Natural killer cell treated with Interleukin-12 subunit alpha and Interleukin-12 subunit beta and Interleukin-15 and Interleukin-18, amount 100 ng/mL, for 72 hours (primary cell): ENCODE measurements at regions not wholly inside any gene's neighbourhood (a gene's known extent, or its start where the extent isn't known, plus 50 kb on each side); places are given as distances from the start of the nearest gene placed in this dataset.

ENCODE experiments used
- ATAC-seq, 2 donors: fragments of 150-1000 bp; cut with Tn5 transposase in 1 of 2; sonication (Bioruptor Pico), chemical (Tn5 transposase) in 1 of 2; 2 replicates each; pipeline ENCODE4 v1.10.0; 2021
- DNase-seq: peaks from one replicate; pipeline ENCODE4 v3.0.0; 2022; ENCODE audit warnings: low spot score
- H3K27ac Mint-ChIP-seq, 2 donors: 1 replicate in 1 of 2; 2 replicates in 1 of 2; pipeline ENCODE4 v1.8.0; 2022; ENCODE audit warnings: mixed read lengths in 2 of 2, mild to moderate bottlenecking in 1 of 2, moderate library complexity in 1 of 2
- H3K27me3 Mint-ChIP-seq, 2 donors: 1 replicate in 1 of 2; 2 replicates in 1 of 2; pipeline ENCODE4 v1.8.0; 2022; ENCODE audit warnings: mixed read lengths in 2 of 2
- H3K36me3 Mint-ChIP-seq: one replicate; pipeline ENCODE4 v1.8.0; 2022; ENCODE audit warnings: mixed read lengths
- H3K4me1 Mint-ChIP-seq, 2 donors: 1 replicate in 1 of 2; 2 replicates in 1 of 2; pipeline ENCODE4 v1.8.0; 2022; ENCODE audit warnings: low read depth in 2 of 2, mixed read lengths in 2 of 2, mild to moderate bottlenecking in 1 of 2
- H3K4me3 Mint-ChIP-seq: one replicate; pipeline ENCODE4 v1.8.0; 2022; ENCODE audit warnings: mixed read lengths
- H3K9me3 Mint-ChIP-seq: 2 replicates; pipeline ENCODE4 v1.8.0; 2022; ENCODE audit warnings: mixed read lengths

- no peaks in the 10 kb centered on the region for H3K36me3 Mint-ChIP-seq
- no peak overlapping the region for H3K4me3 Mint-ChIP-seq
- H3K4me1 Mint-ChIP-seq, result no peaks in the 10 kb centered on the region
- DNase-seq, result no peak
- no peak overlapping the region for H3K27ac Mint-ChIP-seq
- ATAC-seq, result no peak
- no peaks in the 10 kb centered on the region for H3K27me3 Mint-ChIP-seq
- H3K9me3 Mint-ChIP-seq, result peaks cover 7% of the 10 kb centered on the region
These were observed 774.8 kb downstream of the BRINP1 start for GRCh38 chr9:118594428-118594827.

- no peak for DNase-seq
- Mint-ChIP-seq H3K4me3 (no peak overlapping the region), H3K27ac (no peak overlapping the region), H3K9me3 (peaks cover 7% of the 10 kb centered on the region), H3K36me3 (no peaks in the 10 kb centered on the region), H3K4me1 (no peaks in the 10 kb centered on the region), H3K27me3 (no peaks in the 10 kb centered on the region)
- no peak for ATAC-seq
These were observed 773.4 kb downstream of the BRINP1 start for GRCh38 chr9:118595719-118596305.

GRCh38 chr9:118596374-118597015 is 772.7 kb downstream of the BRINP1 start:
- no peak for ATAC-seq
- Mint-ChIP-seq H3K36me3 (no peaks in the 10 kb centered on the region), H3K9me3 (peaks cover 7% of the 10 kb centered on the region), H3K27ac (no peak overlapping the region), H3K27me3 (no peaks in the 10 kb centered on the region), H3K4me1 (no peaks in the 10 kb centered on the region), H3K4me3 (no peak overlapping the region)
- DNase-seq, result no peak

GRCh38 chr9:118606668-118607067 is 762.6 kb downstream of the BRINP1 start:
- H3K9me3 Mint-ChIP-seq, result peaks cover 3% of the 10 kb centered on the region
- no peaks in the 10 kb centered on the region for H3K27me3 Mint-ChIP-seq
- H3K27ac Mint-ChIP-seq, result no peak overlapping the region
- H3K4me1 Mint-ChIP-seq, result no peaks in the 10 kb centered on the region
- no peak for DNase-seq
- H3K4me3 Mint-ChIP-seq, result no peak overlapping the region
- ATAC-seq, result no peak
- H3K36me3 Mint-ChIP-seq, result no peaks in the 10 kb centered on the region

GRCh38 chr9:118609355-118610044 is 759.7 kb downstream of the BRINP1 start:
- DNase-seq (no peak), ATAC-seq (no peak)
- H3K27ac Mint-ChIP-seq, result no peak overlapping the region
- H3K9me3 Mint-ChIP-seq, result peaks cover 8% of the 10 kb centered on the region
- no peaks in the 10 kb centered on the region for H3K27me3 Mint-ChIP-seq
- H3K4me3 Mint-ChIP-seq, result no peak overlapping the region
- no peaks in the 10 kb centered on the region for H3K4me1 Mint-ChIP-seq
- H3K36me3 Mint-ChIP-seq, result no peaks in the 10 kb centered on the region

DNA sequence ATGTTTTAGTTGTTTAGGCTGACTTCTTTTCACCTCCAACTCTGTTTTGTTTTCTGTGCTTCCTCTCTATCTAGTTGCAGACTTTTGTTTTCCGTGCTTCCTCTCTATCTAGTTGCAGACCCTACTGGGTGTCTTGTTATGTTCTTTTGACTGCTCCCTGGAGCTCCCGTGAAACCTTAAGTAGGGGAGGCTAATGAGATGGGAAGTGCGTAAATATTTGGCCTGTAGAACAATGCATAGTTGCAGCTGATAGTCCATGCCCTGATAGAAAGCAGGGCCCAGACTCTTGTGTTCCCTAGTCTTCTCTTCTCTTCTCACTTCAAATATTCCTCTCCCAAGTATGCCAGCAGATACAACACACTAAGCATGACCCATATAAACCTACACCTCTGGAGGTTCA is 757.0 kb downstream of the BRINP1 start:
- Mint-ChIP-seq H3K4me3 (no peak overlapping the region), H3K9me3 (peaks cover 10% of the 10 kb centered on the region), H3K27me3 (no peaks in the 10 kb centered on the region), H3K36me3 (no peaks in the 10 kb centered on the region), H3K4me1 (no peaks in the 10 kb centered on the region), H3K27ac (no peak overlapping the region)
- ATAC-seq, result no peak
- DNase-seq, result no peak

GRCh38 chr9:118613996-118614395 is 755.2 kb downstream of the BRINP1 start:
- DNase-seq (no peak), ATAC-seq (no peak)
- H3K27ac Mint-ChIP-seq, result no peak overlapping the region
- no peaks in the 10 kb centered on the region for H3K36me3 Mint-ChIP-seq
- no peak overlapping the region for H3K4me3 Mint-ChIP-seq
- no peaks in the 10 kb centered on the region for H3K27me3 Mint-ChIP-seq
- H3K9me3 Mint-ChIP-seq, result peaks cover 18% of the 10 kb centered on the region
- H3K4me1 Mint-ChIP-seq, result no peaks in the 10 kb centered on the region

GRCh38 chr9:118618084-118618483 is 751.2 kb downstream of the BRINP1 start:
- no peak for ATAC-seq
- H3K4me1 Mint-ChIP-seq, result no peaks in the 10 kb centered on the region
- no peak overlapping the region for H3K27ac Mint-ChIP-seq
- peaks cover 21% of the 10 kb centered on the region for H3K9me3 Mint-ChIP-seq
- H3K36me3 Mint-ChIP-seq, result no peaks in the 10 kb centered on the region
- no peaks in the 10 kb centered on the region for H3K27me3 Mint-ChIP-seq
- DNase-seq, result no peak
- H3K4me3 Mint-ChIP-seq, result no peak overlapping the region

DNA sequence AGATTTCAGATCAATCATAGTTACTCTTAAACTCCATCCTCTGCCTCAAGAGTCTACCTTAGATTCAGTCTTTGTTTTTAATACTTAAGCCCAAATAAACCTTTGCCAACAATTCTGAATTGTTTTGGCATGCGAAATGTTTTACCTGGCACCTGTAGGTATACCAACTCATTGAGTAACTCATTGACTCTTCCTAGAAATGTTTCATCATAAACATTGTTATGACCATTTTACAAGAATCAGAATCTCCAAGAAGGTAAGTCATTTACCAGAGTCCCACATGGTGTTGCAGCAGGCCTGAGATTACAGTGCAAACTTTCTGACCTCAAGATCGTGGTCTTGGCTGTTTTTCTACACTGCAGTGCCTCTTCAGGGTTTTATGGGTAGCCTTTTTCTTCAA is 750.4 kb downstream of the BRINP1 start:
- Mint-ChIP-seq H3K27me3 (no peaks in the 10 kb centered on the region), H3K27ac (no peak overlapping the region), H3K9me3 (peaks cover 21% of the 10 kb centered on the region), H3K36me3 (no peaks in the 10 kb centered on the region), H3K4me1 (no peaks in the 10 kb centered on the region), H3K4me3 (no peak overlapping the region)
- ATAC-seq (no peak), DNase-seq (no peak)

DNA sequence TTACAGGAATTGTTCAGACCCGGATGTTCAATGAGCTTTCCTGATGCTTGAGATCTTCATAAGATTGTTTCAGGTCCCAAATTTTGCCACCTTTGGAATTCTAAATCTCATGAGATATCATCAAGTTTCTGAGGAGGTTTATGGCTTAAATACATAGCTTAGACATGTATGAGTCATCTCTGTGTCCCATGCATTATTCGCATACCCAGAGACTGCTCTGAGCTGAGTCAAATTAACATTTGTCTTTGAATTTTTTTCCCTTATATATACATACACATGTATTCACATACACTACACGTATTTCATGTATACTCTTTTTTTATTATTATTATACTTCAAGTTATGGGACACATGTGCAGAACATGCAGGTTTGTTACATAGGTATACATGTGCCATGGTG is 744.6 kb downstream of the BRINP1 start:
- Mint-ChIP-seq H3K27ac (no peak overlapping the region), H3K4me3 (no peak overlapping the region), H3K9me3 (peaks cover 22% of the 10 kb centered on the region), H3K27me3 (no peaks in the 10 kb centered on the region), H3K4me1 (no peaks in the 10 kb centered on the region), H3K36me3 (no peaks in the 10 kb centered on the region)
- DNase-seq (no peak), ATAC-seq (no peak)

DNA sequence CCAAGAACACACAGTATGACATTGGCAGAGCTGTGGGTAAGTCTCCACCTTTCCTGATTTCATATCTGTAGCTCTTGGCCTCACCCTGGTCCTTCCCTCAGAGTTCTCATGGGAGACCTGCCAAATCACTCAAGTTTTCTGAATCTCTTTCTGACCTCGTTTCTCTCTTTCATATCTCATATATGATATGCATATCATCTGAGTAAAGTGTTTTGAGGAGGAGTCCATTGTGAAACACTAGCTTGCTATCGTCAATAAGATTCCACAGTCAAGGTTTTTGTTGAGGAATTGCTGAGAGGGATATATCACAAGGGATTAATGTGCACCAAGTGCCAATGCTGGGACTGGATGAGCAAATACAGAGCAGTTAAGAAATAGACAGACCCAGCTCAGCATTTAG is 739.2 kb downstream of the BRINP1 start:
- ATAC-seq (no peak), DNase-seq (no peak)
- H3K4me3 Mint-ChIP-seq, result no peak overlapping the region
- peaks cover 5% of the 10 kb centered on the region for H3K36me3 Mint-ChIP-seq
- H3K4me1 Mint-ChIP-seq, result no peaks in the 10 kb centered on the region
- no peak overlapping the region for H3K27ac Mint-ChIP-seq
- H3K9me3 Mint-ChIP-seq, result peaks cover 25% of the 10 kb centered on the region
- no peaks in the 10 kb centered on the region for H3K27me3 Mint-ChIP-seq

- DNase-seq (no peak), ATAC-seq (no peak)
- H3K27ac Mint-ChIP-seq, result no peak overlapping the region
- peaks cover 5% of the 10 kb centered on the region for H3K36me3 Mint-ChIP-seq
- H3K4me1 Mint-ChIP-seq, result no peaks in the 10 kb centered on the region
- H3K27me3 Mint-ChIP-seq, result no peaks in the 10 kb centered on the region
- no peak overlapping the region for H3K4me3 Mint-ChIP-seq
- H3K9me3 Mint-ChIP-seq, result peaks cover 19% of the 10 kb centered on the region
These were observed 738.2 kb downstream of the BRINP1 start for GRCh38 chr9:118630931-118631595.

DNA sequence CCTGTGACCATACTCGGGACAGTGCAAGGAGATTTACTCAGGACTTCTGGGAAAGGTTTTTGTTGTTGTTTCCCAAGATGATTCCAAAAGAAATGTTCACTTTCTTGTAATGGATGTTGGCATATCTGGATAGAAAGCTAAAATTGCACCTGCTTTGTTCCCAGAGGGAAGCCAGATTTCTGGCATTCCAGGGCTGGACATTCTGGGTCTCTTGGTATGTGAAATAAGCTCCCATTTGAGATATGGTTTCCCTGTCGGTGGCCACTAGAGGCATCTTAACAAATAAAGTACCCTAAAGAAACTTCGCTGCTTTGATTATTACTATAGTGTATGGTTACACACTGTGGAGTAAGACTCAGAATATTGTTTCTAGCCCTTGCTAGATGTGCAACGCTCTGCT is 737.3 kb downstream of the BRINP1 start:
- Mint-ChIP-seq H3K27ac (no peak overlapping the region), H3K4me3 (no peak overlapping the region), H3K9me3 (peaks cover 11% of the 10 kb centered on the region), H3K36me3 (peaks cover 5% of the 10 kb centered on the region), H3K27me3 (no peaks in the 10 kb centered on the region), H3K4me1 (no peaks in the 10 kb centered on the region)
- ATAC-seq (no peak), DNase-seq (no peak)

- Mint-ChIP-seq H3K27me3 (no peaks in the 10 kb centered on the region), H3K27ac (no peak overlapping the region), H3K4me3 (no peak overlapping the region), H3K4me1 (no peaks in the 10 kb centered on the region), H3K9me3 (peaks cover 16% of the 10 kb centered on the region), H3K36me3 (peaks cover 5% of the 10 kb centered on the region)
- no peak for DNase-seq
- ATAC-seq, result no peak
These were observed 733.8 kb downstream of the BRINP1 start for GRCh38 chr9:118635416-118635815.
